SK-N-SH (cell line): ENCODE measurements at regions not wholly inside any gene's neighbourhood (a gene's known extent, or its start where the extent isn't known, plus 50 kb on each side); places are given as distances from the start of the nearest gene placed in this dataset.

ENCODE experiments used
- CTCF ChIA-PET: fragments of 300-600, 350-600 bp; formaldehyde crosslinking; extraction: SDS; loops from one replicate; lab custom pipeline; 2021; lab: Yijun Ruan, JAX
- POLR2A ChIA-PET: fragments of 350-600 bp; sonication (Branson Sonifier 250); formaldehyde crosslinking; extraction: SDS; loops from one replicate; lab custom pipeline; 2020; ENCODE audit warnings: antibody characterized with exemption, inconsistent platforms; lab: Yijun Ruan, JAX
- DNase-seq: peaks from one replicate; pipeline ENCODE4 v3.0.0; 2012
- H2AFZ ChIP-seq: fragments of 200-600 bp; sonication (generic); 2 replicates; pipeline ENCODE4 v1.8.1; 2016; ENCODE audit warnings: antibody characterized with exemption, mild to moderate bottlenecking, low read depth
- H3F3A ChIP-seq: fragments of 200-600 bp; sonication (generic); replicated peaks from 2 replicates; pipeline ENCODE3; 2016; ENCODE audit warnings: antibody characterized with exemption, mild to moderate bottlenecking; ENCODE audit not compliant: insufficient read depth
- H3K27ac ChIP-seq, 2 experiments: fragments of 200-500 bp in 1 of 2; fragments of 200-600 bp in 1 of 2; sonication (Bioruptor generic) in 1 of 2; sonication (generic), shearing (Covaris generic) in 1 of 2; 2 replicates each; pipeline versions ENCODE4 v1.5.1 to v1.6.1; 2014 to 2016; ENCODE audit warnings: low read depth in 2 of 2, inconsistent platforms in 1 of 2, low read length in 1 of 2, mild to moderate bottlenecking in 1 of 2, mixed read lengths in 1 of 2
- H3K27me3 ChIP-seq: fragments of 200-600 bp; sonication (generic), shearing (Covaris generic); 2 replicates; pipeline ENCODE4 v1.6.1; 2016; ENCODE audit warnings: mixed run types; ENCODE audit not compliant: insufficient read depth
- H3K36me3 ChIP-seq, 2 experiments: fragments of 200-500 bp in 1 of 2; fragments of 200-600 bp in 1 of 2; sonication (Bioruptor generic) in 1 of 2; sonication (generic) in 1 of 2; replicated peaks in 1 of 2; 2 replicates each; pipeline versions ENCODE3 to v1.5.1; 2014 to 2016; ENCODE audit warnings: low read length in 1 of 2, mild to moderate bottlenecking in 1 of 2; ENCODE audit not compliant: insufficient read depth in 2 of 2, control insufficient read depth in 1 of 2
- H3K4me1 ChIP-seq, 2 experiments: fragments of 200-500 bp in 1 of 2; fragments of 200-600 bp in 1 of 2; sonication (Bioruptor generic) in 1 of 2; sonication (generic), shearing (Covaris generic) in 1 of 2; 2 replicates each; pipeline versions ENCODE4 v1.5.1 to v1.6.1; 2014 to 2016; ENCODE audit warnings: low read depth in 1 of 2, low read length in 1 of 2, mixed run types in 1 of 2; ENCODE audit not compliant: insufficient read depth in 2 of 2, control insufficient read depth in 1 of 2
- H3K4me2 ChIP-seq: fragments of 200-600 bp; sonication (generic), shearing (Covaris generic); 2 replicates; pipeline ENCODE4 v1.6.1; 2017; ENCODE audit warnings: mixed run types
- H3K4me3 ChIP-seq, 2 experiments: fragments of 200-500 bp in 1 of 2; fragments of 200-600 bp in 1 of 2; sonication (Bioruptor generic) in 1 of 2; sonication (generic), shearing (Covaris generic) in 1 of 2; 2 replicates each; pipeline versions ENCODE4 v1.5.1 to v1.8.1; 2014 to 2016; ENCODE audit warnings: low read depth in 2 of 2, inconsistent platforms in 1 of 2, low read length in 1 of 2, mild to moderate bottlenecking in 1 of 2, mixed read lengths in 1 of 2, moderate library complexity in 1 of 2
- H3K79me2 ChIP-seq: fragments of 200-600 bp; sonication (generic); 2 replicates; pipeline ENCODE4 v1.8.1; 2017; ENCODE audit warnings: mild to moderate bottlenecking; ENCODE audit not compliant: insufficient read depth
- H3K9ac ChIP-seq: fragments of 200-600 bp; sonication (generic); 2 replicates; pipeline ENCODE4 v1.6.1; 2017; ENCODE audit warnings: mixed run types
- H3K9me2 ChIP-seq: fragments of 200-600 bp; sonication (generic); 2 replicates; pipeline ENCODE4 v1.6.1; 2017; ENCODE audit warnings: mixed run types
- H3K9me3 ChIP-seq: fragments of 200-600 bp; sonication (generic); 2 replicates; pipeline ENCODE4 v1.6.1; 2017; ENCODE audit warnings: mixed run types, mild to moderate bottlenecking, moderate library complexity
- H4K20me1 ChIP-seq: fragments of 200-600 bp; sonication (generic); 2 replicates; pipeline ENCODE4 v1.6.1; 2017; ENCODE audit warnings: mild to moderate bottlenecking, mixed run types; ENCODE audit not compliant: insufficient read depth
- CTCF ChIP-seq: fragments of 200-600 bp; sonication (generic); IDR thresholded peaks from 2 replicates; pipeline ENCODE4 v1.6.1; 2017; ENCODE audit warnings: antibody characterized with exemption, mild to moderate bottlenecking, moderate library complexity
- ELF1 ChIP-seq: IDR thresholded peaks from 2 replicates; pipeline ENCODE4 v1.4.0; 2012
- EP300 ChIP-seq, 2 experiments: IDR thresholded peaks; 2 replicates each; pipeline versions ENCODE4 v1.4.0 to v1.6.1; 2012; ENCODE audit warnings: borderline replicate concordance in 1 of 2, low read depth in 1 of 2, low read length in 1 of 2
- EZH2phosphoT487 ChIP-seq: fragments of 200-600 bp; sonication (generic); IDR thresholded peaks from 2 replicates; pipeline ENCODE4 v1.6.1; 2017; ENCODE audit warnings: low read depth, mixed run types, mild to moderate bottlenecking, antibody characterized with exemption, moderate library complexity, borderline replicate concordance
- GABPA ChIP-seq: IDR thresholded peaks from 2 replicates; pipeline ENCODE4 v1.4.0; 2012; ENCODE audit warnings: low read depth, mild to moderate bottlenecking
- GATA2 ChIP-seq: sonication (generic); formaldehyde crosslinking; IDR thresholded peaks from 2 replicates; pipeline ENCODE4 v1.5.0; 2020; ENCODE audit warnings: mild to moderate bottlenecking, missing genetic modification reagents
- IRF3 ChIP-seq: fragments of 150-350 bp; IDR thresholded peaks from 2 replicates; pipeline ENCODE4 v1.6.1; 2016; ENCODE audit warnings: mild to moderate bottlenecking, low read depth, low read length
- RFX5 ChIP-seq: IDR thresholded peaks from 2 replicates; pipeline ENCODE4 v1.6.1; 2012; ENCODE audit warnings: mild to moderate bottlenecking, improper control_type of control experiment, low read length
- SMC3 ChIP-seq: IDR thresholded peaks from 2 replicates; pipeline ENCODE4 v1.6.1; 2012; ENCODE audit warnings: low read depth, low read length, improper control_type of control experiment
- TCF12 ChIP-seq: IDR thresholded peaks from 2 replicates; pipeline ENCODE4 v1.4.0; 2012
- TEAD4 ChIP-seq: IDR thresholded peaks from 2 replicates; pipeline ENCODE4 v1.4.0; 2012; ENCODE audit warnings: mild to moderate bottlenecking, borderline replicate concordance; ENCODE audit not compliant: insufficient read depth
- USF1 ChIP-seq: IDR thresholded peaks from 2 replicates; pipeline ENCODE4 v1.4.0; 2012; ENCODE audit warnings: low read depth, borderline replicate concordance
- ZBTB33 ChIP-seq: IDR thresholded peaks from 2 replicates; pipeline ENCODE4 v1.4.0; 2012; ENCODE audit warnings: low read depth, borderline replicate concordance
- WGBS: methylation state at CpG from one replicate; pipeline ENCODE4 v1.1.6; 2017; ENCODE audit warnings: low lambda C conversion rate; 5-methylcytosine and 5-hydroxymethylcytosine counted together

- TF ChIP-seq ZBTB33: no peak
- TF ChIP-seq ELF1: no peak
- no peak for TF ChIP-seq TCF12
- TF ChIP-seq CTCF: no peak
- TF ChIP-seq GATA2 (CRISPR knock-in tag): no peak
- TF ChIP-seq EZH2phosphoT487: no peak
Observed at GRCh38 chr10:83937826-83938225, 201.5 kb upstream of the GHITM start (continued).

GRCh38 chr10:83941189-83941588 lies 198.1 kb upstream of the GHITM start:
- TF ChIP-seq TEAD4 (no peak), USF1 (no peak), RFX5 (no peak), TCF12 (no peak), SMC3 (no peak)
- H3K27ac ChIP-seq: no peak overlapping the region
- 14% methylated on average over 2 of the region's 2 CpGs for WGBS

DNA sequence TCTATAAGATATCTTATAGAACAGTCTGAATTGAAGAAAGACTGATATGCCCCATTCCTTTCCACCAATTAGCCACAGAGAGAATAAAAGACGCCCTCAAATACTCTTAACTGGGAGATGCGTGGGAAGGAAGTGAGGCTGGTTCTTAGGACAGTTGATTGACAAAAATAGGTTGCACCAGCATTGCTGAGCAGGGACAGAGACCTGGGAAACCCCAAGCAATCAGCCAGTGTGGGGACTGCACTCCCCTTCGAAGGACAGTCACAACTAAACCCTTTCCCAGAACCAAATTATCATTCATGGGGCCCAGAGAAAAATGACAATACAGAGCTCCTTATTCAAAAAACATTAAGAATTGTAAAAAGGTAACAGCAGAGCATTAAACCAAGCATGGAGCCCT lies 196.9 kb upstream of the GHITM start:
- ChIA-PET CTCF (interaction anchor here (0.7 kb wide), 1 partner anchor 20 kb away, joined by 3 read pairs; no protein-coding TSS in a partner anchor), POLR2A (no interaction called here)
- no peak overlapping the region for H2AFZ ChIP-seq
- no peaks in the 10 kb centered on the region for H3K79me2 ChIP-seq
- H3K27ac ChIP-seq: no peak overlapping the region
- H3K9ac ChIP-seq: no peak overlapping the region
- H3K36me3 ChIP-seq: no peaks in the 10 kb centered on the region
- TF ChIP-seq EP300 (IDR thresholded peaks at IDR 0.05; ENCODE audit: borderline replicate concordance in 1 of 2, low read depth in 1 of 2, low read length in 1 of 2): no peak
- no peak for TF ChIP-seq IRF3
- TF ChIP-seq GABPA: no peak
- 29% methylated on average over 3 of the region's 3 CpGs for WGBS
- H3K27me3 ChIP-seq: no peaks in the 10 kb centered on the region
- H3K9me2 ChIP-seq: no peaks in the 10 kb centered on the region
- H3F3A ChIP-seq: no peaks in the 10 kb centered on the region
- no peaks in the 10 kb centered on the region for H3K9me3 ChIP-seq
- H3K4me3 ChIP-seq: no peak overlapping the region
- peaks cover 0 to 8% of the 10 kb centered on the region in 2 experiments; a peak in 1 of 4 replicates for H3K4me1 ChIP-seq
- no peak for DNase-seq
- no peaks in the 10 kb centered on the region for H4K20me1 ChIP-seq
- no peak overlapping the region for H3K4me2 ChIP-seq

More at GRCh38 chr10:83941189-83941588, 198.1 kb upstream of the GHITM start:
- Histone ChIP-seq H2AFZ (no peak overlapping the region), H3K36me3 (no peaks in the 10 kb centered on the region), H3K4me3 (no peak overlapping the region), H3K4me2 (no peak overlapping the region), H3K4me1 (peaks cover 0 to 14% of the 10 kb centered on the region in 2 experiments; a peak in 2 of 4 replicates), H3K9me3 (no peaks in the 10 kb centered on the region), H3K27me3 (no peaks in the 10 kb centered on the region), H3K79me2 (no peaks in the 10 kb centered on the region), H4K20me1 (no peaks in the 10 kb centered on the region), H3K9ac (no peak overlapping the region), H3K9me2 (no peaks in the 10 kb centered on the region), H3F3A (no peaks in the 10 kb centered on the region)
- CTCF ChIA-PET: no interaction called here
- POLR2A ChIA-PET: no interaction called here
- DNase-seq: no peak
